ENCODE measurements at regions not wholly inside any gene's neighbourhood (a gene's known extent, or its start where the extent isn't known, plus 50 kb on each side); places are given as distances from the start of the nearest gene placed in this dataset.

- no peak for DNase-seq
Measured at GRCh38 chr3:180287703-180288102, 251.0 kb upstream of the PEX5L start.

DNA sequence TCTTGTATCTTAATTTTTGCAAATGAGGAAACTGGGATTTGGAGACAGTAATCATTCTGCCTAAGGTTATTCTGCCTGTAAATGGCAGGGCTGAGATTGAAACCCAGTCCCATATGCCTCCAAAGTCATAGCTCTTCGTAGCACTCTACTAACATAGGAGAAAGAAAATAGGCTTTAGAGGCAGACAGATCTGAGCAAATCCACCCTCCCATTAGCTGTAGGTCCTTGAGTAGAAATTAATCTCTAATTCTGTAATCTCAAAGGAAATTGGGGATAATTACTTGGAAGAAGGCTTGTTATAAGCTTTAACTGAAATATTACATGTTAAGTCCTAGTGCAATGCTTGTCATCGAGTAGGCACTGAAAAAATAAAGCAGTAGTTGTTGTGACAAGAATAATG lies 252.1 kb upstream of the PEX5L start:
- no peak for DNase-seq

- DNase-seq: no peak
Measured at GRCh38 chr3:180290300-180290699, 253.6 kb upstream of the PEX5L start.

DNA sequence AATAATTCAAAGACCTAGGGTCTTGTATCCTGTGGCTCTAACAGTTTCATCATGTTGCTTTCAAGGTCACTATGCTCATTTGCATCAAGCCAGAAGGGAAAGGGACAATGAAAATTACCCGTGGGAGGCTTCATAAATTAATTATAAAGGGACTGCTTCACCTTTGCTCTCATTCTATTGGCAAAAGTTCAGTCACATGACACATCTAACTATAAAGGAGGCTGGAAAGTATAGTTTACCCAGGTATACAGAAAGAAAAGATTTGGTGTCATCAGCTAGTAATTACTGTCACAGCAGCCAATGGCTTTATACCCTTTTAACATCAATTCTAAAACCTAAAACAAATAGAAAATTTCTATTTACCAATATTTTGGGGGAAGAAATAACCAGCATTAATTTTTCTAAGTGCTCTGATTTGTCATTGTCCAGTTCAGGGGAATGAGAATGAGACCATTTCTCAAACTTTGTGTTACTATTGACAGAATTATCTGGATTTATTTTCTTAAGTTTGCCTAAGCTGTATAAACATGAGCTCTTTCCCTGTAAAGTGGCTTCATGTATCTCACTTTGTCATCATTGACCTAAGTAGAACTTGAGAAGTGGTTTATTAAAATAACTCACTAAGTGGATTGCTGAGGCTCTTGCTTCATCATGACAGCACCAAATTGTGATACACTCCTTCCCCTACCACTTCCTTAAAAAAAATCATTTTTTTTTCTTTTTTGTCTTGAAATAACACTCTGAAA lies 257.7 kb upstream of the PEX5L start:
- no peak for DNase-seq

- DNase-seq: no peak
Measured at GRCh38 chr3:180295811-180296210, 259.1 kb upstream of the PEX5L start.

DNA sequence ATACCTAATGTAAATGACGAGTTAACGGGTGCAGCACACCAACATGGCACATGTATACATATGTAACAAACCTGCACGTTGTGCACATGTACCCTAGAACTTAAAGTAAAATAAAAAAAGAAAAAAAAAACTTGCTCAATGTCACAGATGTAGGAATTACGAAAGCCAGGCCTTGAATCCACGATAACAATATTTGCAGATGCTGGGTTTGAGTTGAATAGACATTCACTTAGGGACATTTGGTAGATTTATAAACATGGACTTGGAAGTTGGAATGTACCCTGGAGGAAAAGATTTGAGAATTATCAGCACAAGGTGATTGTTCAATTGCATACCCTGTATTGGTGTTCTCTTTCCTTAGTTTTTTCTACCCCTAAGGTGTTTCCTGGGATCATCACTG lies 260.2 kb upstream of the PEX5L start:
- no peak for DNase-seq

DNA sequence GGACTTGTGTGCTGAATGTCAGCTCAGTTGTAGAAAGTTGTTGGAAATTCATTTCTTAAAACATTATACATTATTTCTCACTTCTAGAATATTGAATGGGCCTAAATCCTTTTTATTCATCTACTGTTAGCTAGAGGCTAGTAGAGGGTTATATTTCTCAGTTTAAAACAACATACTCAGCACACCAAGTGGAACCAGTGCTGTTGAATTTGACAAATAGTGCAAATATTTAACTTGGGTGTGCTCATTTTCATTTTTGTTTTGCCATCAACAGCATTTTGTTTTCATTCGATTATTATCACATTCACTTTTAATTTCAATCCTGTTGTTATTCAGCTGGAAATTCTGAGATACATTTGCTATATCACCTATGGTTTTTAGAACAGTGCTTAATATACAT lies 269.4 kb upstream of the PEX5L start:
- DNase-seq: no peak

DNA sequence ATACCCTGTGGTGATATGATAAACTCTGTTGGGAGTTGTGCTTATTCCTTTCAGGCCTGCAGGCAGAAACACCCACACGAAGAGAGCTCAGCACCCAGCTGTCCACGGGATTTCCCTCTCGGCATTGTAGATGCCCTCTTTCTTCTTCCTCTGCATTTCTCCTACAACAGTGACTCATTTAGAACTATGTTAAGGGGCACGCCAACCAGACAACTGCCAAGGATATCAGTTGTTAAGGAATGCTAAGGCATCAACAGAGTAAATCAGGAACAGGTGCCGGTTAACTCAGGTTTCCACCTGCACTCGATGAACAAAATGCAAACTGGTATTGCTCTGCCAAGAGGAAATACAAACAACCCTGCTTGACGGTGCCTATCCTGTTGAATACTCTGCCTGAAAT lies 270.0 kb upstream of the PEX5L start:
- DNase-seq: no peak

GRCh38 chr3:180311242-180311641 lies 274.5 kb upstream of the PEX5L start:
- no peak for DNase-seq

DNA sequence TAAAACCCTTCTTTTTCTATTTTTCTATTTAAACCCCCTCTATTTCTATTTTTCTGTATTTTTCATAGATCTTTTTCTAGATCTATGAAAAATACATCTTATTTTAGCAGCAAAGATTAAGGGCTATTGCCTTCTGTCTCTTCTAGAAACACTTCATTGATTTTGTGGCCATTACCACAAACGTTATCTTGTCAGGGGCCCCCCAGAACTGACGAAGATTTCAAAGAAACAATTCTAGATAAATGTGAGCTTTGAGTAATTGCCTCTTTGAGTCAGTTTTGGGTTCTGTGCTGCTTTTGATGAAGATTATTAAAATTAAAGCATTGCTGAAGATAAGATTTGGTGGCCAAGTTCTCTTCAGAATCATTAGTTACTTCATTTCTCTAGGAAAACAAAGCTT lies 279.6 kb upstream of the PEX5L start:
- DNase-seq: no peak

GRCh38 chr3:180319461-180319860 lies 282.5 kb upstream of the TTC14 start:
- DNase-seq: no peak

- DNase-seq: no peak
Measured at GRCh38 chr3:180320631-180321030, 281.3 kb upstream of the TTC14 start.

DNA sequence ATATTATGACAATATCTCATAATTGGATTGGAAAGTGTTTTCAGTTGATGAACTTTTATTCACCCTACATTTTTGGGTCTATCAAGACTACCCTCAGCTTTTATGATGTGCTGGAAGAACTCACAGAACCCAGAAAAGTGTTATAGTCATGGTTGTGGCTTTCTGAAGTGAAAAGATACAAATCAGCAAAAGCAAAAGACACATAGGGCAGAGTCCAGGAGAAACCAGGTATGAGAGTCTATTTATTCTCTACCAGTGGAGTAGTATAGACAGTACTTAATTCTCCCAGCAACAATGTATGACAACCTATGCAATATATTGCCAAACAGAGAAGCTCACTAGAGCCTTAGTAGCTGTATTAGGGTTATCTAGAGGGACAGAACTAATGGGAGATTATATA lies 280.4 kb upstream of the TTC14 start:
- DNase-seq: no peak

- DNase-seq: no peak
Measured at GRCh38 chr3:180322829-180323228, 279.1 kb upstream of the TTC14 start.

DNA sequence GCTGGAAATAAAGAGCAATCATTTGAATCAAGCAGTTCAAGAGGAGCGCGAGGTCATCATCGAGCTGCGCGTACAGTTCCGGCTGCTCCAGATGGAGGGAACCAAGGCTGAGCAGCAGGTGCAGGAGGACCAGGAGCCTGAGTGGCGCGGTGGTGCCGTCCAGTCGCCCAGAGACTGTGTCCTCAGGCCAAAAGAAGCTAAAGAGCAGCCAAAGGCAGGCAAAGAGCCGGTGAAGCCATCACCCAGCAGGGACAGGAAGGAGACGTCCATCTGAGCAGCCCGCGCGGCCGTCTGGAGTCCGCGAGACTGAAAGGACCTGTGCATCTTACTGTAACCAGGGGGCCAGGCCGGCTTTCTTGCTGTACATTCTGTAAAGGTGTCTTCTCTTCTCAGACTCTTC lies 277.2 kb upstream of the TTC14 start:
- no peak for DNase-seq

- no peak for DNase-seq
Measured at GRCh38 chr3:180325533-180325932, 276.4 kb upstream of the TTC14 start.

DNA sequence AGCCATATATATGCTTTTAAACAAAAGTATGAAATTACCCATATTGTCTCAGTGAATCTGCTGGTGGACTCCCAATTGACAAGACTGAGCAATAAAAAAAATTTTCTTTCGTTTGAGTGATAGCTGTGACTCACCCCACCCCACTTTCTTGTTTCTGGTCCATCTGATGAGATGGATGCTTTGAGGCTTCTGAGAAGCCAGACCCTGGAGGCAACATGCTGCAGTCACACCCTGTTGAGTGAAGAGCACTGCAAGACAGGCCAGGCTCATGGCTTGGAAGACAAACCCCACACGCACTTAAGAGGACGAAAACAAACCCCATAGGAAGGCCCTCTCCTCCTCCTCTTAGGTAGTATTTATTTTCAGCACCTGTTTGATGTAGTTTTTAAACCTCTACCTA lies 276.0 kb upstream of the TTC14 start:
- DNase-seq: no peak

GRCh38 chr3:180329187-180329586 lies 272.8 kb upstream of the TTC14 start:
- no peak for DNase-seq

- no peak for DNase-seq
Measured at GRCh38 chr3:180329847-180330246, 272.1 kb upstream of the TTC14 start.

DNA sequence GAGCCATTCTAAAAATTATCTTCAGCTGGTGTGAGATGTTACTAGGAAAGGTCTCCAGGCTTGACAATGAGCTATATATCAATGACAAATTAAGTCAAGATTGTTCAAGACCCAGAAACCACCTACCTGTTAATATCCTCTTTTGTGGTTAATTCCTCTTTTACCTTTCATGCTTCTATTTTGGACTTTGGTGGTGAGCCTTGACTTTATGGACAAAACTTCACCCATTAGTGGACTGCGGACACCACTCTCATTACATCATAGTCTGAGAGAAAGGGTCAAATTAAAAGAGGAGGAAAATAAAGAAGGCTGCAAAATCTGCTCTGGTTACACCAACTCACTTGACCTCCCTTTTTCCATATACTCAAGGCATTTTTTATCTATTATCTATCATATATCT lies 271.5 kb upstream of the TTC14 start:
- no peak for DNase-seq

DNA sequence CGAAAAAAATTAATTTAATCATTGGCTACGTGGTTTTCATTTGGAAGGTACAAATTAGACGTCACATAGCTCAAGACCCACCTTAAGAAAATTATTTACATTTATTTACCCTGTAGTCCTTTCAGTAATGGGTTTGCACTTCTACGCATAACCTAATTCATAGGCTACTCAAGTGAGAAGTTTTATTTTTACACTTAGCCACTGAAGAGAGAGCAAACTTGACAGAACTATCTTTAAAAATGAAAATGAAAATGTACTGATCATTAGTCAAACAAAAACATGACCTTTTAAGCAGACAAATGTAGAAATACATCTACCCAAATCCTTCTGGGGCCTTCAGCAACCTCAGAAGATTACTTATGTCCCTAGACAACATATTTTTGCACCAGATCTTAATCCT lies 269.4 kb upstream of the TTC14 start:
- DNase-seq: no peak

DNA sequence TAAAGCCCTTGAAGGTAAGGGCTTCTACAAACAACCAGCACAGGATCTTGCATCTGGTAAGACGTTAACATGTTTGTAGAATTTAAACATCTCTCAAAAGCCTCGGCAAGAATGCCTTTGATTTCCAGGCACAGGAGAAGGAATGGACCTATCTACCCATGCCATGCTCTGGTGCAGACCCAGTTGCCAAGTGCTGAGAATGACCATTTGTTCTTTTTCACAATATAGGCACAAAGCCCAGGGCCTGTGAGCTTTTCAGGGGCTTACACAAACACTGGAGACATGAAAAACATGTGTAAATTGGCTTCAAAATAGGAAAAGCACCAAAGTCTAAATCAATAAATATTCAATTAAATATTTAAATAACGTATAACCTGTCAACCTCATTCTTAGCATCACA lies 266.9 kb upstream of the TTC14 start:
- no peak for DNase-seq

DNA sequence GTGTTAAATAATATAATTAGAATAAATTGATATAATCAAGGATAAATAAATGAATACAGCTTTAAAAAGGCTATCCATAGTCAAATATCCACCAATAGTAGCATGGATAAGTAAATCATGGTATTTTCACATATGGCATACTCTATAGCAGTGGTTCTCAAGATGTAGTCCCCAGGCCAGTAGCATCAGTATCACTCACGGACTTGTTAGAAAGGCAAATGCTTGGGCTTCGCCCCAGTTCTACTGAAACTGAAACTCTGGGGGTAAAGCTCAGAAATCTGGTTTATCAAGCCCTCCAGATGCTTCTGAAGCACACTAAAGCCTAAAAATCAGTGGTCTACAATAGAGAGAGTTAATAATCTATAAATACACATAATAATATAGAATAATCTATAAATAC lies 261.6 kb upstream of the TTC14 start:
- DNase-seq: no peak

DNA sequence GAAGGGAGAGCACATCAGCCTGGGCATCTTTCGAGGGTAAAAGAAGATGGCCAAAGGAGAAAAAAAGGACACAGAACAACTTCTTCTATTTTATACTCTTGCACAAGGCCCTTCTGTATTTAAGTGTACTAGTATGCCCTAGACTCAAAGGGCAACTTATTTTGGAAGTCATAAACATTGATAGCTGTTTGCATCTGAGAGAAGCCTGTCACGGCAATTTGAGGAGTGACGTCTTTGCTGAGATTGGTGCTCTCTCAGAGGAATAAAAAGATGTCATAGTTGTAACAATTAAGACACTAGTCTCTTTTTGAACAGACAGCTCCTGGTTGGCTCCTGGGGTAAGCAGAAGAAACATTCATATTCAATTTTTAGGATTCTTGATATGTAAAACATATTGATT lies 260.4 kb upstream of the TTC14 start:
- no peak for DNase-seq

DNA sequence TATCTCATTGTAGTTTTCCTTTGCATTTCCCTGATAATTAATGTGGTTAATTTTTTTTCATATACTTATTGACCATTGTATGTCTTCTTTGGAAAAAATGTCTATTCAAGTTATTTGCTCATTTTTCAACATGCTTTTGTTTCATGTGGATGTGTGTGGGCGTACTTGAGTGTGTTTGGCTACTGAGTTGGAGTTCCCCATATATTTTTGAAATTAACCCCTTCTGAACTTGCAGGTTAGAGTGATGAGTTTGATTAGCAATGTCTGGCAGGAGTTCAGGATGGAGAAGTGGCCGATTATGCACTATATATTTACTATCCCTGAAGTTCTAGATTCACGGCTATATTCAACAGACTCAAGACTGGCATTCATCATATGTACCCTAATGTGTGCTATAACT lies 250.4 kb upstream of the TTC14 start:
- no peak for DNase-seq

DNA sequence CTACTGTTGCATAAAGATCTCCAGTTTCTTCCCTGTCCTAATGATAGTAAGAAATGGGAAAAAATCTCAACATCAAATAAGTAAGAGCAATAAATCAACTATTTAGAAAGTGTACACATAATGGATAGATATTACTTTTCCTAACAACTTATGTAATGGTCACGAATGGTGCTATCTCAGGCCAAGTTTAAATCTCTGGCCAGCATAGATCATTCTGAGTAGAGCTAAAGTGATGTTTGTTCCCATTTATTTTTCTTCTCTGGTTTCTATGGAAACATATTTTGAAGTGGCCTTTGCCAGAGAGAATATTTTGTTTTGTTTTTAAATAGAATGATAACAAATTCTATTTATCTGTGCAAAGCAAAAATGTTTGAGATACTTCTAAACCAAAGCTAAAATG lies 249.7 kb upstream of the TTC14 start:
- no peak for DNase-seq
